ENCODE measurements at regions not wholly inside any gene's neighbourhood (a gene's known extent, or its start where the extent isn't known, plus 50 kb on each side); places are given as distances from the start of the nearest gene placed in this dataset.
A peak's percentile ranks its signal among the peaks of the same experiment; 100 is the strongest.
"Not testable (repeated sequence)": the region's sequence is repeated elsewhere in the genome, so short reads cannot be mapped to it uniquely, and the experiment has no call there.

GRCh38 chr5:36770125-36770524 is 106.4 kb upstream of the NIPBL start:
- intact Hi-C loops (cut with DNase I) = no loop called here
- Histone ChIP-seq H3K27ac (no peak overlapping the region), H3K36me3 (replicated peaks in 1 of 2) (no peaks in the 10 kb centered on the region), H3K4me3 (no peak overlapping the region), H3K4me1 (replicated peaks in 1 of 2) (no peaks in the 10 kb centered on the region), H3K9me3 (replicated peaks in 1 of 3) (no peaks in the 10 kb centered on the region), H3K27me3 (no peaks in the 10 kb centered on the region)
- TF ChIP-seq POLR2A (IDR thresholded peaks at IDR 0.05) (no peak), CTCF (IDR thresholded peaks at IDR 0.05) (no peak)
- 78 to 84% (median 81%) methylated on average over 4 of the region's 4 CpGs for WGBS, 4 donors
- DNase-seq = no peak

- intact Hi-C loops (cut with DNase I) = no loop called here
- Histone ChIP-seq H3K9me3 (replicated peaks in 1 of 3) (no peaks in the 10 kb centered on the region), H3K36me3 (replicated peaks in 1 of 2) (no peaks in the 10 kb centered on the region), H3K4me1 (replicated peaks in 1 of 2) (no peaks in the 10 kb centered on the region), H3K27ac (no peak overlapping the region), H3K27me3 (no peaks in the 10 kb centered on the region), H3K4me3 (no peak overlapping the region)
- DNase-seq = no peak
- 57 to 67% (median 61%) methylated on average over 3 of the region's 3 CpGs for WGBS, 4 donors
- TF ChIP-seq POLR2A (IDR thresholded peaks at IDR 0.05) (no peak), CTCF (IDR thresholded peaks at IDR 0.05) (no peak)
Observed at GRCh38 chr5:36772276-36773140, 104.1 kb upstream of the NIPBL start.

- intact Hi-C loops (cut with DNase I) = no loop called here
- H3K9me3 ChIP-seq (replicated peaks in 1 of 3) = no peaks in the 10 kb centered on the region
- TF ChIP-seq POLR2A (IDR thresholded peaks at IDR 0.05) = no peak
- TF ChIP-seq CTCF (IDR thresholded peaks at IDR 0.05) = peak; percentile 30 to 60 (median 54)
- peak; percentile 18 to 59 (median 26) for DNase-seq
- no peaks in the 10 kb centered on the region for H3K27me3 ChIP-seq
- H3K4me1 ChIP-seq (replicated peaks in 1 of 2) = no peaks in the 10 kb centered on the region
- no peak overlapping the region for H3K4me3 ChIP-seq
- 17 to 25% (median 20%) methylated on average over 5 of the region's 5 CpGs for WGBS, 4 donors
- no peak overlapping the region for H3K27ac ChIP-seq
- no peaks in the 10 kb centered on the region for H3K36me3 ChIP-seq (replicated peaks in 1 of 2)
Observed at GRCh38 chr5:36777105-36777757, 99.3 kb upstream of the NIPBL start.

GRCh38 chr5:36778336-36778735 is 98.2 kb upstream of the NIPBL start:
- H3K9me3 ChIP-seq (replicated peaks in 1 of 3) = no peaks in the 10 kb centered on the region
- DNase-seq = no peak
- no peaks in the 10 kb centered on the region for H3K4me1 ChIP-seq (replicated peaks in 1 of 2)
- no peaks in the 10 kb centered on the region for H3K27me3 ChIP-seq
- no peaks in the 10 kb centered on the region for H3K36me3 ChIP-seq (replicated peaks in 1 of 2)
- no peak overlapping the region for H3K27ac ChIP-seq
- no peak overlapping the region for H3K4me3 ChIP-seq
- intact Hi-C loops (cut with DNase I) = no loop called here
- TF ChIP-seq CTCF (IDR thresholded peaks at IDR 0.05) (no peak), POLR2A (IDR thresholded peaks at IDR 0.05) (no peak)

- H3K36me3 ChIP-seq (replicated peaks in 1 of 2); H3K9me3 ChIP-seq (replicated peaks in 1 of 3); H3K4me1 ChIP-seq (replicated peaks in 1 of 2); DNase-seq; H3K27me3 ChIP-seq; H3K4me3 ChIP-seq; H3K27ac ChIP-seq; intact Hi-C loops (cut with DNase I): not testable (repeated sequence)
- 94 to 96% (median 95%) methylated on average over 12 to 26 of the region's 26 CpGs; no CpG with 5 or more reads in 1 of the 4 donors for WGBS, 4 donors
Observed at GRCh38 chr5:36782612-36783011, 94.0 kb upstream of the NIPBL start.

Data from adrenal gland (tissue), 9 donors.